NCI-H1694 (cell line): ENCODE measurements at regions not wholly inside any gene's neighbourhood (a gene's known extent, or its start where the extent isn't known, plus 50 kb on each side); places are given as distances from the start of the nearest gene placed in this dataset.
A peak's percentile ranks its signal among the peaks of the same experiment; 100 is the strongest.

Experiments used
- DNase-seq: peaks from one replicate; lab custom pipeline; 2025; lab: John Stamatoyannopoulos, UW

- no peak for DNase-seq
These were observed 186.4 kb upstream of the ZBED5 start for GRCh38 chr11:11044137-11044855.

- peak; percentile 26 for DNase-seq
These were observed 185.9 kb upstream of the ZBED5 start for GRCh38 chr11:11043721-11044120.

- no peak for DNase-seq
These were observed 181.5 kb upstream of the ZBED5 start for GRCh38 chr11:11039208-11039965.

GRCh38 chr11:11038782-11039181, 180.9 kb upstream of the ZBED5 start:
- DNase-seq = no peak

- DNase-seq = no peak
These were observed 180.5 kb upstream of the ZBED5 start for GRCh38 chr11:11038352-11038751.

GRCh38 chr11:11036848-11037732, 179.2 kb upstream of the ZBED5 start:
- peak; percentile 47 for DNase-seq

GRCh38 chr11:11036185-11036847, 178.5 kb upstream of the ZBED5 start:
- no peak for DNase-seq

- no peak for DNase-seq
These were observed 177.5 kb upstream of the ZBED5 start for GRCh38 chr11:11035331-11035730.

GRCh38 chr11:11034476-11034875, 176.6 kb upstream of the ZBED5 start:
- DNase-seq = no peak

GRCh38 chr11:11032066-11032465, 174.2 kb upstream of the ZBED5 start:
- no peak for DNase-seq

- DNase-seq = no peak
These were observed 171.2 kb upstream of the ZBED5 start for GRCh38 chr11:11029027-11029426.

- peak; percentile 43 for DNase-seq
These were observed 170.3 kb upstream of the ZBED5 start for GRCh38 chr11:11028017-11028692.

- DNase-seq = no peak
These were observed 169.4 kb upstream of the ZBED5 start for GRCh38 chr11:11027288-11027687.

- no peak for DNase-seq
These were observed 167.2 kb upstream of the ZBED5 start for GRCh38 chr11:11025087-11025486.

GRCh38 chr11:11022125-11022730, 164.4 kb upstream of the ZBED5 start:
- peak; percentile 9 for DNase-seq

GRCh38 chr11:11021563-11021962, 163.7 kb upstream of the ZBED5 start:
- no peak for DNase-seq

GRCh38 chr11:11020747-11021149, 162.9 kb upstream of the ZBED5 start:
- DNase-seq = no peak

- no peak for DNase-seq
These were observed 162.4 kb upstream of the ZBED5 start for GRCh38 chr11:11020219-11020726.

GRCh38 chr11:11016943-11017342, 159.1 kb upstream of the ZBED5 start:
- no peak for DNase-seq

GRCh38 chr11:11016068-11016467, 158.2 kb upstream of the ZBED5 start:
- no peak for DNase-seq

- DNase-seq = no peak
These were observed 153.8 kb upstream of the ZBED5 start for GRCh38 chr11:11011617-11012016.
